Peyer's patch (tissue), 4 donors: ENCODE measurements at regions not wholly inside any gene's neighbourhood (a gene's known extent, or its start where the extent isn't known, plus 50 kb on each side); places are given as distances from the start of the nearest gene placed in this dataset.

Source experiments
- DNase-seq, 3 donors: peaks; one replicate each; pipeline ENCODE4 v3.0.0-alpha.2; 2017 to 2019
- H3K27ac ChIP-seq, 4 donors: fragments of 200-600 bp; sonication (generic); one replicate each; pipeline ENCODE4 v1.5.1; 2016 to 2019
- H3K27me3 ChIP-seq, 2 donors: fragments of 200-600 bp; sonication (generic); one replicate each; pipeline ENCODE4 v1.5.1; 2019
- H3K36me3 ChIP-seq, 3 donors: fragments of 200-600 bp; sonication (generic); one replicate each; pipeline ENCODE4 v1.5.1; 2016 to 2019
- H3K4me1 ChIP-seq, 4 donors: fragments of 200-600 bp; sonication (generic); one replicate each; pipeline ENCODE4 v1.5.1; 2016 to 2019
- H3K4me3 ChIP-seq, 4 donors: fragments of 200-600 bp; sonication (generic); 1 replicate in 3 of 4; 2 replicates in 1 of 4; pipeline ENCODE4 v1.5.1; 2016 to 2019; ENCODE audit warnings: mild to moderate bottlenecking in 1 of 4
- H3K9me3 ChIP-seq, 4 donors: fragments of 200-600 bp; sonication (generic); one replicate each; pipeline ENCODE4 v1.5.1; 2016 to 2019; ENCODE audit warnings: mild to moderate bottlenecking in 1 of 4
- POLR2A ChIP-seq, 2 donors: fragments of 450-650 bp; IDR thresholded peaks; one replicate each; pipeline ENCODE4 v1.5.1; 2017; ENCODE audit warnings: antibody characterized with exemption in 2 of 2, mild to moderate bottlenecking in 2 of 2, moderate library complexity in 2 of 2
- TF ChIP-seq, protein P1 (sequence below), 6 experiments: fragments of 450-650 bp in 4 of 6; fragments of 200-600 bp in 2 of 6; sonication (generic) in 1 of 6; IDR thresholded peaks; one replicate each; pipeline ENCODE4 v1.5.1; 2017 to 2019; ENCODE audit warnings: antibody characterized with exemption in 6 of 6, mild to moderate bottlenecking in 3 of 6, moderate library complexity in 1 of 6

DNA sequence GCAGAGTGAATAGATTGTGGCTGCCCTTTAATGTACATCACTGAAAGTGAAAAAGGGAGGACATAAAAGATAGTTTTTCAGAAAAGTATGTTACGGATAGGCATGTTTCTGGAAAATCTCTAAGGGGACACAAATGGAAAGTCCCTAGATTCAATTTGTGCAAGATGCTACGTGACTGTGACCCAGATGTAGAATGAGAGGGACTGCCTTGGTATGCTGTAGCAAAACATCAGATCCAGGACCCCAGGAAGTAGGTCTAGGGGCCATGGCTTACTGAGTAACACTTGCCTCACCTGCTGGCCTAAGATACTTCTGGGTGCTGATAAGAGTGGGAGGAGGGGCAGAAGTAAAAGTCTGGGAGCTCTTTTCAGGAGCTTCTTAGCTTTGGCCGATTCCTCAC, 191.2 kb upstream of the PHYHIPL start:
- no peak overlapping the region for H3K27ac ChIP-seq
- H3K9me3 ChIP-seq, result no peaks in the 10 kb centered on the region
- no peaks in the 10 kb centered on the region for H3K36me3 ChIP-seq
- H3K4me1 ChIP-seq, result no peaks in the 10 kb centered on the region
- no peaks in the 10 kb centered on the region for H3K27me3 ChIP-seq
- no peak for TF ChIP-seq POLR2A (IDR thresholded peaks at IDR 0.05)
- TF ChIP-seq, protein P1, sequence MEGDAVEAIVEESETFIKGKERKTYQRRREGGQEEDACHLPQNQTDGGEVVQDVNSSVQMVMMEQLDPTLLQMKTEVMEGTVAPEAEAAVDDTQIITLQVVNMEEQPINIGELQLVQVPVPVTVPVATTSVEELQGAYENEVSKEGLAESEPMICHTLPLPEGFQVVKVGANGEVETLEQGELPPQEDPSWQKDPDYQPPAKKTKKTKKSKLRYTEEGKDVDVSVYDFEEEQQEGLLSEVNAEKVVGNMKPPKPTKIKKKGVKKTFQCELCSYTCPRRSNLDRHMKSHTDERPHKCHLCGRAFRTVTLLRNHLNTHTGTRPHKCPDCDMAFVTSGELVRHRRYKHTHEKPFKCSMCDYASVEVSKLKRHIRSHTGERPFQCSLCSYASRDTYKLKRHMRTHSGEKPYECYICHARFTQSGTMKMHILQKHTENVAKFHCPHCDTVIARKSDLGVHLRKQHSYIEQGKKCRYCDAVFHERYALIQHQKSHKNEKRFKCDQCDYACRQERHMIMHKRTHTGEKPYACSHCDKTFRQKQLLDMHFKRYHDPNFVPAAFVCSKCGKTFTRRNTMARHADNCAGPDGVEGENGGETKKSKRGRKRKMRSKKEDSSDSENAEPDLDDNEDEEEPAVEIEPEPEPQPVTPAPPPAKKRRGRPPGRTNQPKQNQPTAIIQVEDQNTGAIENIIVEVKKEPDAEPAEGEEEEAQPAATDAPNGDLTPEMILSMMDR (IDR thresholded peaks at IDR 0.05), result no peak
- H3K4me3 ChIP-seq, result no peak overlapping the region
- no peak for DNase-seq

- no peak for DNase-seq
- Histone ChIP-seq H3K4me3 (no peak overlapping the region), H3K36me3 (no peaks in the 10 kb centered on the region), H3K27ac (no peak overlapping the region), H3K4me1 (peaks cover 0 to 25% (median 3%) of the 10 kb centered on the region in 4 donors), H3K9me3 (no peaks in the 10 kb centered on the region), H3K27me3 (no peaks in the 10 kb centered on the region)
- TF ChIP-seq, protein P1 (IDR thresholded peaks at IDR 0.05), result no peak
- TF ChIP-seq POLR2A (IDR thresholded peaks at IDR 0.05), result no peak
These were observed 186.9 kb upstream of the PHYHIPL start for GRCh38 chr10:58989486-58990039.

DNA sequence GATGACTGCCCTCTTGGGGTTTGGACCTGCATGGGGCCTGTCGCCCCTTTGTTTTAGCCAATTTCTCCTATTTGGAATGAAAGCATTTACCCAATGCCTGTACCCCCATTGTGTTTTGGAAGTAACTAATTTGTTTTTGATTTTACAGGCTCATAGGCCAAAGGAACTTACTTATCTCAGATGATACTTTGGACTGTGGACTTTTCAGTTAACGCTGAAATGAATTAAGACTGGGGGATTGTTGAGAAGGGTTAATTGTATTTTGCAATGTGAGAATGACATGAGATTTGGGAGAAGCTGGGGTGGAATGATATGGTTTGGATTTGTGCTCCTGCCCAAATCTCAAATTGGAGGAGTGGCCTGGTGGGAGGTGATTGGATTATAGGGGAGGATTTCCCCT, 185.8 kb upstream of the PHYHIPL start:
- H3K36me3 ChIP-seq, result no peaks in the 10 kb centered on the region
- no peak for DNase-seq
- H3K27ac ChIP-seq, result no peak overlapping the region
- H3K4me1 ChIP-seq, result peaks cover 0 to 34% (median 3%) of the 10 kb centered on the region in 4 donors
- no peaks in the 10 kb centered on the region for H3K9me3 ChIP-seq
- no peak overlapping the region for H3K4me3 ChIP-seq
- no peak for TF ChIP-seq POLR2A (IDR thresholded peaks at IDR 0.05)
- TF ChIP-seq, protein P1 (IDR thresholded peaks at IDR 0.05), result no peak
- no peaks in the 10 kb centered on the region for H3K27me3 ChIP-seq

- Histone ChIP-seq H3K4me3 (no peak overlapping the region), H3K27me3 (no peaks in the 10 kb centered on the region), H3K36me3 (no peaks in the 10 kb centered on the region), H3K9me3 (no peaks in the 10 kb centered on the region), H3K27ac (no peak overlapping the region), H3K4me1 (peaks cover 0 to 35% (median 3%) of the 10 kb centered on the region in 4 donors)
- peak in 1 of 3 donors; percentile 49 for DNase-seq
- TF ChIP-seq, protein P1 (IDR thresholded peaks at IDR 0.05), result no peak
- no peak for TF ChIP-seq POLR2A (IDR thresholded peaks at IDR 0.05)
These were observed 184.6 kb upstream of the PHYHIPL start for GRCh38 chr10:58991856-58992255.

- Histone ChIP-seq H3K4me3 (no peak overlapping the region), H3K4me1 (peaks cover 0 to 35% (median 3%) of the 10 kb centered on the region in 4 donors), H3K9me3 (no peaks in the 10 kb centered on the region), H3K27me3 (no peaks in the 10 kb centered on the region), H3K36me3 (no peaks in the 10 kb centered on the region), H3K27ac (no peak overlapping the region)
- TF ChIP-seq POLR2A (IDR thresholded peaks at IDR 0.05), result no peak
- TF ChIP-seq, protein P1 (IDR thresholded peaks at IDR 0.05), result no peak
- DNase-seq, result no peak
These were observed 183.5 kb upstream of the PHYHIPL start for GRCh38 chr10:58992830-58993460.
